Calu3 (cell line): ENCODE measurements at regions not wholly inside any gene's neighbourhood (a gene's known extent, or its start where the extent isn't known, plus 50 kb on each side); places are given as distances from the start of the nearest gene placed in this dataset.
"Not testable (repeated sequence)": the region's sequence is repeated elsewhere in the genome, so short reads cannot be mapped to it uniquely, and the experiment has no call there.

ENCODE experiments used
- BruUV-seq: library from RNA; stranded (reverse); fragments of 400-500 nt; replicated peaks from 2 replicates; lab custom pipeline; 2021; lab: Mats Ljungman, UMichigan
- CTCF ChIA-PET: fragments of 300-600 bp; sonication (Branson Sonifier 250); formaldehyde crosslinking; loops from one replicate; lab custom pipeline; 2022; ENCODE audit warnings: antibody characterized with exemption; lab: Charles Lee
- DNase-seq: peaks from one replicate; pipeline ENCODE4 v3.0.0; 2022
- H3K27ac Mint-ChIP-seq: one replicate; pipeline ENCODE4 v1.8.0; 2022; ENCODE audit warnings: mixed read lengths; ENCODE audit not compliant: unreplicated experiment
- H3K27me3 Mint-ChIP-seq: one replicate; pipeline ENCODE4 v1.8.0; 2022; ENCODE audit warnings: mixed read lengths; ENCODE audit not compliant: unreplicated experiment
- H3K36me3 Mint-ChIP-seq: one replicate; pipeline ENCODE4 v1.8.0; 2022; ENCODE audit warnings: mild to moderate bottlenecking, moderate library complexity, mixed read lengths; ENCODE audit not compliant: insufficient read depth, unreplicated experiment
- H3K4me1 Mint-ChIP-seq: one replicate; pipeline ENCODE4 v1.8.0; 2022; ENCODE audit warnings: mild to moderate bottlenecking, low read depth, mixed read lengths; ENCODE audit not compliant: unreplicated experiment
- H3K4me3 Mint-ChIP-seq: one replicate; pipeline ENCODE4 v1.8.0; 2022; ENCODE audit warnings: mild to moderate bottlenecking, low read depth, moderate library complexity, mixed read lengths; ENCODE audit not compliant: unreplicated experiment
- H3K9me3 Mint-ChIP-seq: one replicate; pipeline ENCODE4 v1.8.0; 2022; ENCODE audit warnings: low read depth, mixed read lengths; ENCODE audit not compliant: unreplicated experiment
- intact Hi-C: fragments of 100-400 bp; cut with micrococcal nuclease; formaldehyde crosslinking; loops from one replicate; pipeline ENCODE4 v1.10.0; 2022; ENCODE audit not compliant: unreplicated experiment

DNA sequence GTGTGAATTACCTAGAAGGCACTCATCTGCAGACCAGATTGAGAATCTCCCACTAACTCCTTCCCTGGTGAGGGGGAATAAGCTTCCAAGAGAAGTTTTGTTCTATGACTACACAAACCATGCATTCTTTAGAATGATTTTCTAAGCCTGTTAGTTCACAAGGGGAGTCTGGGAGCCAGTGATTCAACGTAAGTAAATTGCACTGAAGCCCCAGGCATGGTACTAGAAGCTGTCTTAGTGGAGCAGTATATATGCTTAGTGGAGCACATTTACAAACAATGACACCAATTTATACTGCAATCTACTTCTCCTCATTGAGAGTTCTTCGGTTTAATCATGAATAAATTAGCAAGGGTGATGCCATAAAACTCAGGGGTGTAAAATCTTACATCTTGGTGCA, 209.9 kb upstream of the LRRC61 start:
- H3K27ac Mint-ChIP-seq, H3K4me3 Mint-ChIP-seq, CTCF ChIA-PET, H3K9me3 Mint-ChIP-seq, DNase-seq, H3K27me3 Mint-ChIP-seq, H3K4me1 Mint-ChIP-seq, intact Hi-C loops, H3K36me3 Mint-ChIP-seq, BruUV-seq: not testable (repeated sequence)

- H3K27me3 Mint-ChIP-seq, BruUV-seq, H3K36me3 Mint-ChIP-seq, DNase-seq, CTCF ChIA-PET, H3K4me3 Mint-ChIP-seq, H3K27ac Mint-ChIP-seq, intact Hi-C loops, H3K4me1 Mint-ChIP-seq, H3K9me3 Mint-ChIP-seq: not testable (repeated sequence)
Observed at GRCh38 chr7:150114591-150114990, 208.6 kb upstream of the LRRC61 start.

DNA sequence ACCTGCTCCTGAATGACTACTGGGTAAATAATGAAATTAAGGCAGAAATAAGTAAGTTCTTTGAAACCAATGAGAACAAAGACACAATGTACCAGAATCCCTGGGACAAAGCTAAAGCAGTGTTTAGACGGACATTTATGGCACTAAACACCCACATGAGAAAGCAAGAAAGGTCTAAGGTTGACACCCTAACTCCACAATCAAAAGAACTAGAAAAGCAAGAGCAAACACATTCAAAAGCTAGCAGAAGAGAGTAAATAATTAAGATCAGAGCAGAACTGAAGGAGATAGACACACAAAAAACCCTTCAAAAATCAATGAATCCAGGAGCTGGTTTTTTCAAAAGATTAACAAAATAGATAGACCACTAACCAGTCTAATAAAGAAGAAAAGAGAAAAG, 203.2 kb upstream of the LRRC61 start:
- H3K27me3 Mint-ChIP-seq, result peaks cover 14% of the 10 kb centered on the region
- H3K36me3 Mint-ChIP-seq, H3K9me3 Mint-ChIP-seq, DNase-seq, CTCF ChIA-PET, H3K27ac Mint-ChIP-seq, H3K4me1 Mint-ChIP-seq, intact Hi-C loops, H3K4me3 Mint-ChIP-seq, BruUV-seq: not testable (repeated sequence)

- CTCF ChIA-PET, BruUV-seq: not testable (repeated sequence)
Observed at GRCh38 chr7:150125831-150126230, 197.3 kb upstream of the LRRC61 start.

GRCh38 chr7:150134451-150134850, 188.7 kb upstream of the LRRC61 start:
- DNase-seq, H3K27me3 Mint-ChIP-seq, CTCF ChIA-PET, H3K4me3 Mint-ChIP-seq, H3K4me1 Mint-ChIP-seq, H3K9me3 Mint-ChIP-seq, H3K36me3 Mint-ChIP-seq, H3K27ac Mint-ChIP-seq, intact Hi-C loops, BruUV-seq: not testable (repeated sequence)

More at GRCh38 chr7:150125831-150126230, 197.3 kb upstream of the LRRC61 start:
- H3K27ac Mint-ChIP-seq, DNase-seq, H3K4me1 Mint-ChIP-seq, H3K4me3 Mint-ChIP-seq, H3K9me3 Mint-ChIP-seq, H3K36me3 Mint-ChIP-seq, H3K27me3 Mint-ChIP-seq, intact Hi-C loops: not testable (repeated sequence)

- CTCF ChIA-PET, H3K27me3 Mint-ChIP-seq, intact Hi-C loops, H3K9me3 Mint-ChIP-seq, H3K36me3 Mint-ChIP-seq, DNase-seq, H3K27ac Mint-ChIP-seq, H3K4me3 Mint-ChIP-seq, BruUV-seq, H3K4me1 Mint-ChIP-seq: not testable (repeated sequence)
Observed at GRCh38 chr7:150135620-150136190, 187.4 kb upstream of the LRRC61 start.

DNA sequence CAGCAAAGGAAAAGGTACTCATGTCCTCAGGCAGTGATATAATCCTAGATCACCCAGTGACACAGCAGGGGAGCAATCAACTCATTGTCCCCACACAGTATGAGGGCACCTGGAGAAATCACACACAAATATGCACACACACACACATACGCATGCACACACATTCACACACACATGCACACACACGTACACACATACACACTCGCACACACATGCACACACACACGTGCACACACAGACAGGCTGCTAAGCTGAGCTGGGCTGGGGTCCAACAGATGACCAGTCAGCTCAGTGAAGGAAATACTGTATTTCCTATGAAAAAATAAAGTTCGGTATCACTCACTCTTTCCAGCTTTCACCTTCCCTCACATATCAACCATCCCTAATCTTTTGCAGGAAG, 183.3 kb upstream of the LRRC61 start:
- H3K9me3 Mint-ChIP-seq, H3K4me3 Mint-ChIP-seq, BruUV-seq, H3K36me3 Mint-ChIP-seq, H3K27ac Mint-ChIP-seq, CTCF ChIA-PET, H3K27me3 Mint-ChIP-seq, H3K4me1 Mint-ChIP-seq, intact Hi-C loops, DNase-seq: not testable (repeated sequence)

- BruUV-seq, H3K27ac Mint-ChIP-seq, H3K4me1 Mint-ChIP-seq, H3K4me3 Mint-ChIP-seq, CTCF ChIA-PET, H3K36me3 Mint-ChIP-seq, intact Hi-C loops, H3K9me3 Mint-ChIP-seq, H3K27me3 Mint-ChIP-seq, DNase-seq: not testable (repeated sequence)
Observed at GRCh38 chr7:150141525-150142345, 181.4 kb upstream of the LRRC61 start.

GRCh38 chr7:150146124-150146523, 177.0 kb upstream of the LRRC61 start:
- CTCF ChIA-PET, H3K27ac Mint-ChIP-seq, DNase-seq, intact Hi-C loops, H3K36me3 Mint-ChIP-seq, H3K9me3 Mint-ChIP-seq, H3K4me1 Mint-ChIP-seq, H3K27me3 Mint-ChIP-seq, BruUV-seq, H3K4me3 Mint-ChIP-seq: not testable (repeated sequence)

DNA sequence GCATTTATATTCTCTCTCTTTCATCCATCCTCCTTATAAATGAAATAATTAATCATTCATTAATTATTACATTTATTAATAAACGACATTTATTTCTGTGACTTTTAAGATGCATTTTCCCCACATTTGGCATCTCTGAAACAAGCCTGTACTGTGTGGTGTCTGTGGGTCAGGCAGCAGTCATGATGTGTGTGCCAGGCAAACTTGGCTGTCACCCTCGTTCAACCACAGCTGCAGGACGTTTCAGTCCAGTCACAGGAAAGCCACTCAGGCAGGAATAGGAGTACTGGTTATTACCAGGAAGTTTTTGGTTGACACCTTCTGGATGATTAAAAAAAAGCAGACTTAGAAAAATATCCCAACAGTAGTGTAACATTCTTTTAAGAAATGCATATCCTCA, 175.6 kb upstream of the LRRC61 start:
- H3K36me3 Mint-ChIP-seq, DNase-seq, CTCF ChIA-PET, H3K27ac Mint-ChIP-seq, H3K4me3 Mint-ChIP-seq, BruUV-seq, H3K4me1 Mint-ChIP-seq, H3K27me3 Mint-ChIP-seq, intact Hi-C loops, H3K9me3 Mint-ChIP-seq: not testable (repeated sequence)
